Left hindlimb (tissue), 1 donor: ENCODE measurements at regions not wholly inside any gene's neighbourhood (a gene's known extent, or its start where the extent isn't known, plus 50 kb on each side); places are given as distances from the start of the nearest gene placed in this dataset.
"Not testable (repeated sequence)": the region's sequence is repeated elsewhere in the genome, so short reads cannot be mapped to it uniquely, and the experiment has no call there.

Source experiments
- DNase-seq: peaks from one replicate; pipeline ENCODE4 v3.0.0-alpha.2; 2018

GRCh38 chr13:82118589-82118988 lies 1763.7 kb downstream of the SLITRK1 start:
- DNase-seq = no peak

DNA sequence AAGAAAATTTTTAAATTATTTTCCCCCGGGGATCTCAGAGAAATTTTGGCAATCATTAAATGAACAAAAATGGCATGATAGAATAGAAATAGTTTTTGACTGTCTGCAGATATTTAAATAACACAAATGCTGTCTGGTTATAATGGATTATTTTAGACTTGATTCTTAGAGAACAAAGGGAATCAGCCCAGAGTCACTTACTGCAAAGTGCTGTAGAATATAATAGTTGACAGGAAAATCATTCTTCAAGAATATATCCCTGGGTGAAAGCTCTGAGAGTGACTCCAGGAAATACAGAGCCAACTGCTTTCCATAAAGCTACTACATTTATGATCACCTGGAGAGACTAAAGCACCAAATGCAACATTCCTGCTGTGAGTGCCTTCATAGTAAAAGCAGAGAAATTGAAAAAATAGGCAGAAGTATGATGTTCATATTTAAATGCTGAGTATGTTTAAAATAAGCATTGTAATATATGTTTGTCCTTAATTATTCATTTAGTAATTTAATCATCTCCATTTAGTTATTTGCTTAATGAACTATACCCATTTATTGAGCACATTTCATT lies 1765.8 kb downstream of the SLITRK1 start:
- DNase-seq = no peak

DNA sequence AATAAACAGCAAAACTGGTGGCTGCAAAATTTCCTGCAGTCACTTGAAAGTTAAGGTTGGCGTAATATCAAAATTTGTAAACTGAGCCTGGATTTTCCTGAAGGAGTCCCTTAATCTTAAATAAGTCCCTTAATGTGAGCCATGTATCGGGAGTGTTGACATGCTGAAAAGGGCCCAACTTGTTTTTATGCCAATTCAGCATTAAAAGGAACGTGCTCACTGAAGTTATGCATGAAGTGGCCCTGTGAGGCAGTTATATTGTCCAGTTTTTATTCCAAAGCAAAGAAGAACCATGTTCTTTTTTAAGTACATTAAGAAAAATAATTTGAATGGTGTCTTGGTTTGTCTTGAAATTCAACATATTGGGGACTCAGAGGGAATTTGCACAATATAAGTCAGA lies 1766.9 kb downstream of the SLITRK1 start:
- no peak for DNase-seq

GRCh38 chr13:82096256-82096655 lies 1755.3 kb upstream of the SPRY2 start:
- no peak for DNase-seq

DNA sequence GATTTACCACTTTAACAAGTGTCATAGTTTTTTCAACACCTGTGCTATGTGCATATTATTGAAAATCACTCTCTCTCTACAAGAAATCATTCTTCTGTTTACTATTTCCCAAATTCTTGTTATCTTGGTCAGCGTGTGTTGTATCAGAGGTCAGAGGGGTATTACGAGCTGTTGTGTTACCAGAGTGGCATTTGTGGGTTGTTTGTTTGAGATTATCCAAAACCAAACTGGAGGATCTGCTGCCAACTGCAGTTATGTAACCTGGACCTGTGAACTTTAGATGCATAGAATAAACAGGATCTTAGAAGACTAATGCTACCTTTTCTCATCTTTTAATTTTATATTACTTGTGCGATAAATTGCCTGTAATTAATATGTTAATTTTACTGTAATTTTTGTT lies 1751.4 kb upstream of the SPRY2 start:
- DNase-seq = no peak

DNA sequence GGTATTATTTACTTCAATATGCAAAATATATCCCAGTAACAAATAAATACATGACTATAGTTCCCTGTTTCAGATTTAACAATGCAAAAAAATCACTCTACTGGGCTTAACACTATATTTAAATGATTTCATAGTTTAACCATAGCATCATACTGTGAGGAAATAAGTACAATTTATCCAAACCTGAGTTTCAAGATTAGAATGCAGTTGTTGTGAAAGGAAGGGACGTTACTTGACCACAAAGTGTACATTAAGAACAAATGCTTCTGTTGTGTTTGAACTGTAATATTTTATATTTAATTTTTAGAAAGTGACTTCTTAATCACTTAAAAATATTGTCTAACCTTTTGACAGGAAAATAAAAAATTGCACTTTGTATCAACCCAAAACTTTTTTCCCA lies 1747.9 kb upstream of the SPRY2 start:
- no peak for DNase-seq

GRCh38 chr13:82076496-82076895 lies 1735.6 kb upstream of the SPRY2 start:
- DNase-seq = no peak

- no peak for DNase-seq
These were observed 1729.5 kb upstream of the SPRY2 start for GRCh38 chr13:82070416-82070815.

DNA sequence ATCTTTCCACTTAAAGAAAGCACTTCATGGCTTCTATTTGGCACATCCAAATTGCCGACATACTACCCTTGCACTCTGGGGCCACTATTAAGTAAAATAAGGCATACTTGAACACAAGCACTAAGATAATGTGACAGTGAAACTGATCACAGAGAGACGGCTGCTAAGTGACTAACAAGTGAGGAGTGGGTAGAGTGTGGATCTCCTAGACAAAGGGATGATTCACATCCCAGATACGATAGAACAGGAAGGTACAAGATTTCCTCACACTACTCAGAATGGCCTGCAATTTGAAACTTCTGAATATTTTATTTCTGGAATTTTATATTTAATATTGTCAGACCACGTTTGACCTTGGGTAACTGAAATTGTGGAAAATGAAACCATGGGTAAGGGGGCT lies 1721.8 kb upstream of the SPRY2 start:
- no peak for DNase-seq

DNA sequence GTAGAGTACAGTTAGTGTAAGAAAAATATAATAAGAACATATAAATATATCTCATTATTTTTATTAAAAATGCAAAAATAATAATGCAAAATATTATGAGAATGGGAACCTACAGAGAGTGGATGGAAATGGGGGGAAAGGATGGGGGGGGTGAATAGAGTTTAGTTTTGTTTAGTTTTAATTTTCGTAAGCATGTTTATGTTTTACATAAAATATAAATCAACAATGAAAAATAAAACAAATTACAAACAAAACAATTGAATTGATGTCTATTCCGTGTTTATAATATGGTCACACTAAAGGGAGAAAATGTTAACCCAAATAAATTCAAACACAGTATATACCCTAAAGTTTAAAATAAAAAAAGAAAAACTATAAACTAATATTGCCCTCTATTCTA lies 1717.4 kb upstream of the SPRY2 start:
- DNase-seq = no peak

- not testable (repeated sequence) for DNase-seq
These were observed 1704.4 kb upstream of the SPRY2 start for GRCh38 chr13:82045316-82045715.

DNA sequence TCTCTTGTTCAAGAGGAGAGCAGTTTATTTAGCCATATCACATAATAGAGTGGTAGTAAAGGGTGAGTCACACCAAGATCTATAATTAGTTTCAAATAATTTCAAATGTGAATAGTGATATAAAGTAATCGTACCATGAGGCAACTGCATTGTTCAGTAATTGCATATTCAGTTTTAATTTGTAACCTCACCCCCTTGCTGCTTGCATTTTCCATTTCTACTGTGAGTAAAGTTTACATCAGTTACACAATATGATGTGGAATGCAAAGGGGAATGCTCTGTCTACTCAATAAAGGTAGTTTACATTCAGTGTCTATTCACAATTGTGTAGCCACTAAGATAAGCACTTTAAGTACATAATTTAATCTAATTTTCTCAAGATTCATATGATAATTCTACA lies 1695.7 kb upstream of the SPRY2 start:
- DNase-seq = no peak

DNA sequence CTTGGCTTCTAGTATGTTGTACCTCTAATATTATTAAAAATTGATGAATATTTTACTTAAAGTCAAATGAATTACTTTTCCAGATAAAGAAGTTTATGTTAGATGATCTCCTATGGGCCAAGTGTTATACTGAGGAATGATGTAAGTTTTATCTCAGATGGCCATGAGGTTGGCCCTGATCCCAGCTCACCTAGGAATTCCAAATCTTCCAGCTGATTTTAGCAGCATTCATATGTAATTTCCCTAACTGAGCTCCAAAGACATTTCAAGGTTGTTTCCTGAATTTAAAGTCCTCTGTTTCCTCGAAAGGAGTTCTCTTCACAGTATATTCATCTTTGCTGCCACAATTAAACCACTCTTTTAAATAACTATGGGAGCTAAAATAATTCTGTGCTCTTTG lies 1670.4 kb upstream of the SPRY2 start:
- no peak for DNase-seq

DNA sequence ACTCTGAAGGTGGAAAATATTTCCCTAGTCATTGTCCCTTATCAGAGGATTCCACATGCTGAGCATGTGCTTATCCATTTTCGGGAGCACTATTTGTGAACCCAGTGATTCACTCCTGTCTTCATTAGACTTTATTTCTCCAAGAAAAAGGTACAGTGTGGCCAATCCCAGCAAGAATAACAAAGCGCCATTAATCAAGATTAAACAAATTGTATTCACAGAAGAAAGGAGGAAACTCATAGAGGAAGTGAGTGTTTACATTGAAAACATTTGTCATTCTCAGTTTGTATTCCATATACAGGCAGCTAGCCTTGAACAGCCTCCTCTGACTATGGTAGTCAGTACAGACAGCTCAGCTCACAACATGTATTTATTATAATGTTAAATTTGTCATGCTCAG lies 1669.9 kb upstream of the SPRY2 start:
- no peak for DNase-seq

DNA sequence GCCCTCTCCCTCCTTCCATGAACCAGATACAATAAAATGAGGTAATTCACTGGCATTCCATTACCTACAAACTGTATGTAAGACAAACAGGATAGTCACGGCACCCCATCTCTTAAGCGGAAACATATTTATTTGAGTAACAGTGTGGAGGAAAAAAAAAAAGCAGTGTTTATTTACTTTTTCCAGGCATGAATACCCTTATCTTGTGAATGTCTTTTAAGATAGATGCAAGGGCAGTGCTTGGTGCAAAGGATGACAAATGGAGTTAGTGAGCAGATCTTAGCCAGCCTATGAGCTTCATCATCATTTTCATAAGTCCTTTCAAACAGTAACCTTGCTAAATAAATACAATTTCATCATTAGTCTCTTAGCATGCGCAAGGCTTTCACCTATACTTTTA lies 1661.8 kb upstream of the SPRY2 start:
- DNase-seq = no peak

- DNase-seq = no peak
These were observed 1654.4 kb upstream of the SPRY2 start for GRCh38 chr13:81995316-81995715.

DNA sequence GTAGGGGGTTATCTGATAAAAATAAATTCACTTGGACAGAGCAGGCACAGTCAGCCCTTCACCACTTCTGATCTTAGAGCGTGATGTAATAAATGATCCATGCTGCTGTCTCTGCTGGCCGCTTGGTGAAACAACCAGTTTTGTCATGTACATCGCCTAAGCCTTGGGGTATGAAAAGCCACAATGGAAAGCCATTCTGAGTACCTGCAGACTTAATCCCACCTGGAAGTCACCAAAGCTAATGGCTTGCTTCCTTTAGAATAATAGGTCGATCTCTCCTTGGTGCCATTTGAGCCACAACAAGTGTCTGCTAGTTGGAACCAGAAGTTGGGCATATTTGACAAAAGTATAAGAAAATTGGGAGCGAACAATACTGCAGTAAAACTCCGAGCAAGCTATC lies 1649.7 kb upstream of the SPRY2 start:
- no peak for DNase-seq

DNA sequence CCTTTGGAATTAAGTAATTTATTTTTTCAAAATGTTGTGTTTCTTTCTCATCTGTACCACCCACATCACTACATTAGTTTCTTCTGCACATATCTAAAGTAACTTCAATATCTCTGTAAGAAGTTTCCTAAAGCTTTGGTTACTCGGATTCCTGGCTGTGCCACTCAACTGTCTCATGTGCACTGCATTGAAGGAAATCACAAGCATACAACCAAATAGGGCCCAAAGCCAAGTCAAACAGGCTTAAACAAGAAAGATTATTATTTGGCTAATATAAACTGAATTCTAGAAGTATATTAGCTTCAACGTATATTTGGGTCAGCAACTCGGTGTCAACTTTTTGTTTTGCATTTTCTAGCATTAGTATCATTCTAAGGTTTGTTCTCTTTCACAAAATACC lies 1647.6 kb upstream of the SPRY2 start:
- no peak for DNase-seq

DNA sequence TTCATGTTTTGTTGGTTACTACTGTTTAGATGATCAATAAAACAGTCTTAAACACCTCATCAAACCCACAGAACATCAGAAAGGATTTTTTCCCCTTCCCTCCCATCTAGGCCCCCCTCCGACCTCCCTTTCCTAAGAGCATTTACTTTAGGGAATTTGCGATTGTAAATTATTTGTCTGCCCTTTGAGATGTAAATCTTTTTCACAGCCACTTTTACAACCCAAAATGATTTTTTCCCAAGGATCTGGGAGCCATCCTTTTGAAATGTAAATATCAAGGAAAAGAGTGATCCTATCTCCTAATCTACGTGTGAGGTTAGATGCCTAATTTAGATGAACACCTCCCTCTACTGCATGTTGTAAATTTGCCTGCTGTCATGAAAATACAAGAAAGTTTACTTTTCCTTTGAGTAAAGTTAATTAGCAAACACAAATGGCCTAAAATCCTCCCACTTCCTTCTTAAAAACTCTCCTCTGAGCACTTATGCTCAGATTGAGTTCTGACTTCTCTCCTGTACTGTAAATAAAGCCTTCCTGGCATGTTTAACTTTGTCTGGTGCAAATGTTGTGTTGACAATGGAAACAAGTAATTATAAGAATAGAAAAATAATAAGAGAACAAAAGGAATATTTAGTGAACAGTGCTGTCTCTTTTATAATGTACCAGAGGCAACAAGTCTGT lies 1646.9 kb upstream of the SPRY2 start:
- DNase-seq = no peak

- DNase-seq = no peak
These were observed 1646.2 kb upstream of the SPRY2 start for GRCh38 chr13:81987159-81987558.

DNA sequence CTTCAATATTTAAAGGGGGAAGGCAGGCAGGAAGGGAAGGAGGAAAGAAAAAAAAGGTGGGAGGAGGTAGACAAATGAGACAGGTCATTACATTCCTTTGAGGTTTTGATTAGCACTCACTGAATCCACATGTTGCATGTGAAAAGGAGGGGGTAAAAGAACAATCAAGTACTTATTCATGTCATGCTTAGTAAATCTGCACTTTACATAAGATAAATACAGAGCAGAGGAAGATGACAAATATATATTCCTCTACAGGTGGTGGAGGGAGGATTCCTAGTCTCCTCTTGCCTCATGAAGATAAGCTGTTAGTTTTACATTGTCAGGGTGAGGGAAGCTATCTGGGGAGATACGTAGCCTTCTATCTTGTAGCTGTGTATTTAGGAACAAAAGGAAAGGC lies 1645.4 kb upstream of the SPRY2 start:
- no peak for DNase-seq

DNA sequence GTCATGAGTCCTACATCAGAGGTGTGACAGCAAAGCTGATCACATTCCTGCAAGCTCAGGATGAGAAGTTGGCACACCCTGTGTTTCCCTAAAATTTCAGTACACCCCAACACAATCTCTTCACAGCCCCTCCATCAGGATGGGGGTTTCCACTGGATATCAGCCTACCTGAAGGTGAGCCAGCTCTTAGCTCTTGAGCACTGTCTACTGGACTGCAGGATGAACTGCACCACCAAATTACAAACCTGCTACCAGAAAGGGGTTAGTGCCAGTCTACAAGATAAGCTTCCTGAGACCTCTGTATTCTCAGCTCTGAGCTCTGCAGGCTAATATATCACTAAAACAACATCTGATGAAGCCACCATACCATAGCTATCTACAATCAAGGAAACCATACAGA lies 1616.2 kb upstream of the SPRY2 start:
- DNase-seq = no peak

DNA sequence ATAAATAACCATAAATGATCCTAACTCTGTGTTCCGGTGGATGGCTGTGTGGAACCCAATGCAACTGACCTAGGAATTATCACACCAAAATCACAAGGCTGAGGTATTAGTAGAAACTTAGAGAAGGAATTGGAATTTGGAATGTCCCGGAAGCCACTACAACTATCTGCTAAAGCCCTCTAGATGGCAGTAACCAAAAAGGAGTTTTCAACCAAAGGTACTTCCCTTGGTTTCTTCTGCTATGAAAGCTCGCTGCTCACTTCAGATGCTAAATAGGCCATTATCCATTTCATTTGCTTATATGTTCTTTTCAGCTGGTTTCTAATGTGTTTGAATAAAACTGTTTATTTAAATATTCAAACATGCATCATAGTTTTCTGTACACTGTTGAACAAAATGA lies 1589.1 kb upstream of the SPRY2 start:
- no peak for DNase-seq

DNA sequence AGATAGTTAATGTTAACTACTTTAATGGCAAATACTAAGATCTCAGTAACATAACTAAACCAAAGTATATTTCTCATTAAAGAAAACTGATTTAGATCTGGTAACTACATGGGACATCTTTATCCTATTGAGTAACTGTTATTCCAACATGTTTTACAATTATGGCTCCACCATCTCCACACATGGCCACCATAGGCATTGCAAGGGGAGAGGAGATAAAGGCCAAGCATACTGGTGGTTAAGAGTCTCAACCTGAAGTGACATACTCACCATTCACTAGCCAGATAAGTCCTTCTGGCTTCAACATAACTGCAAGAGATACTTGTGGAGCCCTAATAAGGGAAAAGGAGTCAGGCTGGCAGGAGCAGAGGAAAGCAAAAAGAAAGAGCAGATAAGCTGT lies 1586.4 kb upstream of the SPRY2 start:
- no peak for DNase-seq

GRCh38 chr13:81917810-81918209 lies 1576.9 kb upstream of the SPRY2 start:
- no peak for DNase-seq
